Left lung (tissue), 4 donors: ENCODE measurements at regions not wholly inside any gene's neighbourhood (a gene's known extent, or its start where the extent isn't known, plus 50 kb on each side); places are given as distances from the start of the nearest gene placed in this dataset.
"Not testable (repeated sequence)": the region's sequence is repeated elsewhere in the genome, so short reads cannot be mapped to it uniquely, and the experiment has no call there.

Source experiments
- ATAC-seq: fragments of 200-7000 bp; cut with Tn5 transposase; one replicate; pipeline ENCODE4 v1.9.1; 2020; ENCODE audit warnings: moderate library complexity
- DNase-seq, 4 donors: peaks; one replicate each; pipeline ENCODE4 v3.0.0-alpha.2; 2013 to 2020
- H3K27ac ChIP-seq, 2 donors: fragments of 200-600 bp; sonication (generic) in 1 of 2; one replicate each; pipeline versions ENCODE4 v1.5.0 to v1.8.0; 2020 to 2021
- H3K27me3 ChIP-seq, 2 donors: fragments of 200-600 bp; sonication (generic) in 1 of 2; one replicate each; pipeline versions ENCODE4 v1.5.0 to v1.8.0; 2020 to 2021
- H3K36me3 ChIP-seq, 2 donors: fragments of 200-600 bp; sonication (generic) in 1 of 2; one replicate each; pipeline versions ENCODE4 v1.5.0 to v1.8.0; 2020 to 2021
- H3K4me1 ChIP-seq, 2 donors: fragments of 200-600 bp; one replicate each; pipeline ENCODE4 v1.8.0; 2021
- H3K4me3 ChIP-seq, 2 donors: fragments of 200-600 bp; sonication (generic) in 1 of 2; one replicate each; pipeline versions ENCODE4 v1.5.0 to v1.8.0; 2020 to 2021; ENCODE audit warnings: mild to moderate bottlenecking in 1 of 2
- H3K9me3 ChIP-seq, 2 donors: fragments of 200-600 bp; sonication (generic) in 1 of 2; one replicate each; pipeline versions ENCODE4 v1.5.0 to v1.8.0; 2020 to 2021
- intact Hi-C, 2 donors: fragments of 100-400 bp; cut with DNase I; formaldehyde crosslinking; loops; one replicate each; pipeline versions ENCODE4 v1.11.2 to v1.14.2; 2022
- TF ChIP-seq, protein P1 (sequence below), 2 donors: fragments of 200-600 bp; sonication (generic) in 1 of 2; IDR thresholded peaks; one replicate each; pipeline versions ENCODE4 v1.5.0 to v1.8.0; 2021; ENCODE audit warnings: antibody characterized with exemption in 2 of 2
- donor health status: DM: no; HTN: yes; CAD: no.
- donor health status: DM: no; HTN: no; CAD: no.

DNA sequence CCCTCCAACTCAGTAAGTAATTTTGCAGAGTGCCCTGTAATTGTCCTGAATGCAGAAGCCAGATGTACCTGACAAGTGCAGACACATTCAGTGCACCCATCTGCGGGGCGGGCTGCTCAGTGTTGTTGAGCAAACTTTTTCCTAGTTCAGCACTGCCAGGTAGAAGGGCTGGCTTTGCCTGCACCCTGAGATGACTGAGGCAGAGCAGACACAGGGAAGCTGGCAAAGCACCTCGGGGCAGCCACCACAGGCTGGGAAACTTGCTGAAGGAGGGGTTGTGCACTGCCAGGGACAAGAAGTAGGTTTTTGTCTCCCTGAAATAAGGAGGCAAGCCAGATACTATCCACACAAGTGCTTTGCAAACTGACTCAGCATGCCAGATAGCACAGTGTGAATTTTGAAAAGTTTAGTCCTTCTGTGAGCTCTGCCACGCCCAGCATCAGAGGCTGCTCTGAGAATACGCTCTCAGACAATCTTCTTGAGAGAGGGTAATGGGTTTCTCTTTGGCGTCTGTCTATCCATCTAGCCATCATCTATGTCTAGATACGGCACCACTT is 62.3 kb downstream of the SOWAHC start:
- intact Hi-C loops, result no loop called here
- DNase-seq (no peak), ATAC-seq (peak; percentile 40)
- peaks cover 0 to 40% of the 10 kb centered on the region in 2 donors for H3K4me1 ChIP-seq
- H3K9me3 ChIP-seq, result no peaks in the 10 kb centered on the region
- H3K4me3 ChIP-seq, result no peak overlapping the region
- peak overlapping the region in 1 of 2 donors; percentile 24 for H3K27ac ChIP-seq
- no peaks in the 10 kb centered on the region for H3K36me3 ChIP-seq
- no peaks in the 10 kb centered on the region for H3K27me3 ChIP-seq
- TF ChIP-seq, protein P1, sequence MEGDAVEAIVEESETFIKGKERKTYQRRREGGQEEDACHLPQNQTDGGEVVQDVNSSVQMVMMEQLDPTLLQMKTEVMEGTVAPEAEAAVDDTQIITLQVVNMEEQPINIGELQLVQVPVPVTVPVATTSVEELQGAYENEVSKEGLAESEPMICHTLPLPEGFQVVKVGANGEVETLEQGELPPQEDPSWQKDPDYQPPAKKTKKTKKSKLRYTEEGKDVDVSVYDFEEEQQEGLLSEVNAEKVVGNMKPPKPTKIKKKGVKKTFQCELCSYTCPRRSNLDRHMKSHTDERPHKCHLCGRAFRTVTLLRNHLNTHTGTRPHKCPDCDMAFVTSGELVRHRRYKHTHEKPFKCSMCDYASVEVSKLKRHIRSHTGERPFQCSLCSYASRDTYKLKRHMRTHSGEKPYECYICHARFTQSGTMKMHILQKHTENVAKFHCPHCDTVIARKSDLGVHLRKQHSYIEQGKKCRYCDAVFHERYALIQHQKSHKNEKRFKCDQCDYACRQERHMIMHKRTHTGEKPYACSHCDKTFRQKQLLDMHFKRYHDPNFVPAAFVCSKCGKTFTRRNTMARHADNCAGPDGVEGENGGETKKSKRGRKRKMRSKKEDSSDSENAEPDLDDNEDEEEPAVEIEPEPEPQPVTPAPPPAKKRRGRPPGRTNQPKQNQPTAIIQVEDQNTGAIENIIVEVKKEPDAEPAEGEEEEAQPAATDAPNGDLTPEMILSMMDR (IDR thresholded peaks at IDR 0.05), result no peak

DNA sequence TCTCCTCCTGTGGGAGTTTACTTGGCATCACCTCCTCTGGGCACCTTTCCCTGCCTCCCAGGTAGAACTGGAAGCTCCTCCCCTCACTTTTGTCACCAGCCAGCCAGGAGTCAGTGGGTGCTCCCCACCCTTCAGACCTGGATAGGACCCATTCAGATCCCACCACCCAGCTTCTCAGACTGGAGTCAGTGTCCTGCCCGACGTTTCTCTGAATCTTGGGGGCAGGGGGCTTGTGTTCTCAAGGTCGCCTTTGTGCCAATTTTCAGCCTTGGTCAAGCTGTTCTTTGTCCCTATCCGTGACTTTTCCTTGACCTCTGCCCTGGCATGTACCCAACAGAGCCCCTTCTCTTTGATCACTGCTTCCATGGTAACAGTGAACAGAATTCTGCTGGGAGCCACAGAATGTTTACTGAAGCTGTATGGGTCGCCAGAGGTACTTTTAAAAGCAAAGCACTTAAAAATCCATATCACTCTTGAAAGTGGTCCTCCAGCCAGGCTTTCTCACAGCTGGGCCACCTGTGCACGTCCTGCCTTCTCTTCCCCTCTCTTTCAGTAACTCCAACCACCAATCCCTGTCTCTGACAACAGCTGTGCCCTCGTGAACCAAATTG is 63.1 kb downstream of the SOWAHC start:
- peaks cover 0 to 40% of the 10 kb centered on the region in 2 donors for H3K4me1 ChIP-seq
- peak; percentile 3 for ATAC-seq
- H3K9me3 ChIP-seq, H3K27ac ChIP-seq, intact Hi-C loops, H3K36me3 ChIP-seq, H3K27me3 ChIP-seq, H3K4me3 ChIP-seq, DNase-seq: not testable (repeated sequence)

DNA sequence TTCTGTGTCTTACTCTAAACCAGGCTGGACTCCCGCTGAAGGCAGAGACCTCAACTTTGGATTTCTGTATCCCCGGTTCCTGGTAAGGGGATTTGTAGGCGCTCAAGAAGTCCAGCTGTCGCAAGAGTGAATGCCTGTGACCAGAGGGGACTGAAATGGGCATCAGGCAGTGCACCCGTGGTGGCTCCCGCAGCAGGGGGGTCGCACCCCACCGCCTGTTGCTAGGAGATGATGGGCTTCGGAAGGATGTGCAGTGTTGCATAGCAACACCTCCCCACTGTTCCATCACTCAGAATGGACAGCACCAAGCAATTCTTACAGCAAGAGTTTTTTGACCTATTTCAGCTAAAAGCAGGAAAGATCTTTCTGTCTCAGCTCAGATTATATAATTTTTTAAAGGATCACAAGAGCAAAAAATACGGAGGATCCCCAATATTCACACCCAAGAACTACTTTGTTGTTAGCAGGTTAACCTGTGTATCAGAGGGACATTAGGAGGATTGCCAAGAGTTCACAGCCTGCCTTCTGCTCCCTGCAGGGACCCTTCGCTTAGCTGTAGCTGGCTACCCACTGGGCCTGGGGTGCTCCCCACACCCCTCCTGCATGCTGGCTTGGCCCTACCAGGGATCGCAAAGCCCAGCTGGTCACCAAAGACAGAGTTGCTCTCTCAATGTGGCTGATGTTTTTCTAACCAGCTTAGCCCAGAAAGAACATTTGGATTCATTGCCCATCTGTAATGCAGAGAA is 63.8 kb downstream of the SOWAHC start:
- H3K9me3 ChIP-seq, result no peaks in the 10 kb centered on the region
- DNase-seq (no peak), ATAC-seq (no peak)
- H3K4me1 ChIP-seq, result peaks cover 0 to 40% of the 10 kb centered on the region in 2 donors
- H3K27me3 ChIP-seq, result no peaks in the 10 kb centered on the region
- H3K27ac ChIP-seq, result peak overlapping the region in 1 of 2 donors; percentile 2
- H3K4me3 ChIP-seq, result no peak overlapping the region
- intact Hi-C loops, result no loop called here
- no peaks in the 10 kb centered on the region for H3K36me3 ChIP-seq
- TF ChIP-seq, protein P1 (IDR thresholded peaks at IDR 0.05), result no peak

DNA sequence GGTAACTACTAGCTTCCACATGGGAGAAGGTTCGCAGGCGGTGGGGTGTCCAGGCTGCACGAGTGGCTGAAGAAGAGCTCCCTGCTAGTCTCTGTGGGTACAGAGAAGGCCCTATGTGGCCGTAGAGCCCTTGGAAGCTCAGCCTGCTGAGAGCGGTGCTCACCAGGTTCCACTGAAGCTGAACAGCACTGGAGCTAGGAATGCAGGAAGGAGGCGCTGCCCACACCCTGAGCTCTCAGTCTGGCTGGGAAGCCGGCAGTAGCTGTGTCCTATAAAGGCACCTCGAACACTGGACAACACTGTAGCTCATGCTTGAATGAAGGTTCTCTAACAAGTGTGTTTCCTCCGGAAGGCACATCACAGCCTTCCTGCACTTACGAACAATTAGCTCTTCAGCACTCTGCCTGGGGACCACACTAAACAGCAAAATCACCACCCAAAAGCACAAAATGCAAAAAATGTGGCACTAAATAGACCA is 64.6 kb downstream of the SOWAHC start:
- H3K4me3 ChIP-seq, DNase-seq, H3K9me3 ChIP-seq, H3K36me3 ChIP-seq, H3K27me3 ChIP-seq, intact Hi-C loops: not testable (repeated sequence)
- Histone ChIP-seq H3K4me1 (peaks cover 0 to 40% of the 10 kb centered on the region in 2 donors), H3K27ac (peak overlapping the region; percentile 2 to 20)
- ATAC-seq, result peak; percentile 74

DNA sequence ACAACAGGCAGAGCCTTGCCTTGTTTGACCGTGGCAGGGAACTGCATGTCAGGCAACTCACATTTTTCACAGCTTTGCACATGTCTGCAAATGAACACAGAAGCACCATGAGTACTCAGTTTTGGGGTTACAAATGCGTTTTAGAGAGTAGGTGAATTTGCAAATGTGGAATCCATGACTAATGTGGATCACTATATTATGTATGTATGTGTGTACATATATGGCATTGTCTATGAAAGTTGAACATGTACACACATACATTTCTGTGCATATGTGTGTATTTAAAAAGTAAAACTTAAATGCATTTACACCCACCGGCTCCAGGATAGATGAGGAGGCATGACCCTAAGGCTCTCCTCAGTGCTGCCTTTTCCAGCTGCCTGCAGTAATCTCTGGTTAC is 65.1 kb downstream of the SOWAHC start:
- DNase-seq, result no peak
- Histone ChIP-seq H3K36me3 (no peaks in the 10 kb centered on the region), H3K27me3 (no peaks in the 10 kb centered on the region), H3K4me3 (no peak overlapping the region), H3K4me1 (peaks cover 0 to 40% of the 10 kb centered on the region in 2 donors), H3K9me3 (no peaks in the 10 kb centered on the region), H3K27ac (peak overlapping the region; percentile 2 to 20)
- intact Hi-C loops, result no loop called here
- TF ChIP-seq, protein P1 (IDR thresholded peaks at IDR 0.05), result no peak
- ATAC-seq, result no peak

DNA sequence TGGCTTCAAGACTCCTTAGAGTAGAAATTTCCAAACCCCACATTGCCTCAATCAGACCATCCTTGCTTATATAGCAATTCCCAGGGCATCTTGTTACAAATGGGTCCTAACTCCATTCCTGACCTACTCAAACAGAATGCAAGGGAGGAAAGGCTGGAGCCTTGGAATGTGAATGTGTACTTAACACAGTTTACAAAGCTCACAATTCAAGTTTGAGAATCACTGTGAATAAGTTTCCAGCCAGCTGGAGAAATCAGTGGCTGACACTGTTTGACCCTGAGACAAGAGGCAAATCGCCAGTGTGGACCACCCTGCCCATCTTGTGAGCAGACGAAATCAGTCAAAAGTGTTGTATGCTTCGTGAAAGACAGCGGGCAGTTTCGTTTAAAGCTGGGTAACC is 65.5 kb downstream of the SOWAHC start:
- TF ChIP-seq, protein P1 (IDR thresholded peaks at IDR 0.05), result no peak
- Histone ChIP-seq H3K9me3 (no peaks in the 10 kb centered on the region), H3K27me3 (no peaks in the 10 kb centered on the region), H3K4me3 (no peak overlapping the region), H3K4me1 (peaks cover 0 to 40% of the 10 kb centered on the region in 2 donors), H3K36me3 (no peaks in the 10 kb centered on the region), H3K27ac (peak overlapping the region in 1 of 2 donors; percentile 2)
- ATAC-seq (peak; percentile 59), DNase-seq (no peak)
- intact Hi-C loops, result no loop called here
